ENCODE measurements at regions not wholly inside any gene's neighbourhood (a gene's known extent, or its start where the extent isn't known, plus 50 kb on each side); places are given as distances from the start of the nearest gene placed in this dataset.

GRCh38 chr6:77324866-77325265, 138.4 kb downstream of the HTR1B start:
- TF ChIP-seq CTCF (IDR thresholded peaks at IDR 0.05 in 4 of 5, conservative IDR thresholded peaks at IDR 0.05 in 1 of 5) (no peak), POLR2A (IDR thresholded peaks at IDR 0.05) (no peak)

Measured in gastrocnemius medialis (tissue), 4 donors.